PFSK-1 (cell line): ENCODE measurements at regions not wholly inside any gene's neighbourhood (a gene's known extent, or its start where the extent isn't known, plus 50 kb on each side); places are given as distances from the start of the nearest gene placed in this dataset.

Source experiments
- FOXP2 ChIP-seq: optimal IDR thresholded peaks from 2 replicates; pipeline ENCODE3; 2011; ENCODE audit warnings: borderline replicate concordance, control low read depth, inconsistent platforms; ENCODE audit not compliant: insufficient read depth; ENCODE audit errors: extremely low read length, extremely low read depth
- POLR2AphosphoS5 ChIP-seq: IDR thresholded peaks from 2 replicates; pipeline ENCODE4 v1.6.1; 2012; ENCODE audit warnings: low read depth, mild to moderate bottlenecking, control low read depth, low read length, moderate library complexity
- REST ChIP-seq, 2 experiments: IDR thresholded peaks; 2 replicates each; pipeline versions ENCODE4 v1.6.1 to v1.8.0; 2011 to 2012; ENCODE audit warnings: low read depth in 2 of 2, low read length in 2 of 2, control low read depth in 1 of 2, inconsistent platforms in 1 of 2, mild to moderate bottlenecking in 1 of 2, moderate library complexity in 1 of 2; ENCODE audit not compliant: insufficient read depth in 1 of 2
- SIN3A ChIP-seq: IDR thresholded peaks from 2 replicates; pipeline ENCODE4 v1.6.1; 2012; ENCODE audit warnings: mild to moderate bottlenecking, low read length, moderate library complexity, borderline replicate concordance; ENCODE audit not compliant: insufficient read depth
- TAF1 ChIP-seq: IDR thresholded peaks from 2 replicates; pipeline ENCODE4 v1.6.1; 2012; ENCODE audit warnings: low read length, control low read depth, borderline replicate concordance; ENCODE audit not compliant: insufficient read depth

GRCh38 chr18:28366676-28367075, 189.7 kb upstream of the CDH2 start:
- TF ChIP-seq POLR2AphosphoS5 (no peak), SIN3A (no peak), REST (IDR thresholded peaks at IDR 0.05; ENCODE audit: insufficient read depth in 1 of 2, low read depth in 2 of 2, low read length in 2 of 2) (no peak), FOXP2 (no peak), TAF1 (no peak)

GRCh38 chr18:28365411-28365831, 188.5 kb upstream of the CDH2 start:
- TF ChIP-seq FOXP2 = no peak
- no peak for TF ChIP-seq POLR2AphosphoS5
- TF ChIP-seq REST (IDR thresholded peaks at IDR 0.05; ENCODE audit: insufficient read depth in 1 of 2, low read depth in 2 of 2, low read length in 2 of 2) = no peak
- TF ChIP-seq SIN3A = no peak
- TF ChIP-seq TAF1 = no peak

GRCh38 chr18:28363124-28363523, 186.2 kb upstream of the CDH2 start:
- TF ChIP-seq REST (IDR thresholded peaks at IDR 0.05; ENCODE audit: insufficient read depth in 1 of 2, low read depth in 2 of 2, low read length in 2 of 2) = no peak
- TF ChIP-seq POLR2AphosphoS5 = no peak

- TF ChIP-seq POLR2AphosphoS5 (no peak), TAF1 (no peak), SIN3A (no peak), FOXP2 (no peak)
Observed at GRCh38 chr18:28359176-28359575, 182.2 kb upstream of the CDH2 start.

- TF ChIP-seq REST (IDR thresholded peaks at IDR 0.05; ENCODE audit: insufficient read depth in 1 of 2, low read depth in 2 of 2, low read length in 2 of 2) = no peak
- TF ChIP-seq SIN3A = no peak
- no peak for TF ChIP-seq FOXP2
- TF ChIP-seq TAF1 = no peak
- TF ChIP-seq POLR2AphosphoS5 = no peak
Observed at GRCh38 chr18:28357766-28358401, 181.0 kb upstream of the CDH2 start.
